ENCODE measurements at regions not wholly inside any gene's neighbourhood (a gene's known extent, or its start where the extent isn't known, plus 50 kb on each side); places are given as distances from the start of the nearest gene placed in this dataset.
A peak's percentile ranks its signal among the peaks of the same experiment; 100 is the strongest.
"Not testable (repeated sequence)": the region's sequence is repeated elsewhere in the genome, so short reads cannot be mapped to it uniquely, and the experiment has no call there.

DNA sequence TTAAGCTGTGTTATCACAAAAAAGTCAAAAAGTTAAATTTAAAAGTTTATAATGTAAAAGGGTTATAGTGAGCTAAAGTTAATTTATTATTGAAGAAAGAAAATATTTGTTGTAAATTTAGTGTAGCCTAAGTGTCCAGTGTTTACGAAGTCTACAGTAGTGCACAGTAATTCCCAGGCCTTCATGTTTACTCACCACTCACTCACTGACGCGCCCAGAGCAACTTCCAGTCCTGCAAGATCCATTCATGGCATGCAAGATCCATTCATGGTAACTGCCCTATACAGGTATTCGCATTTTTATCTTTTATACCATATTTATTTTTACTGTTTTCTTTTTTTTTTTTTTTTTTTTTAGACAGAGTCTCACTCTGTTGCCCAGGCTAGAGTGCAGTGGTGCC lies 69.5 kb downstream of the TPRA1 start:
- no peak for DNase-seq

DNA sequence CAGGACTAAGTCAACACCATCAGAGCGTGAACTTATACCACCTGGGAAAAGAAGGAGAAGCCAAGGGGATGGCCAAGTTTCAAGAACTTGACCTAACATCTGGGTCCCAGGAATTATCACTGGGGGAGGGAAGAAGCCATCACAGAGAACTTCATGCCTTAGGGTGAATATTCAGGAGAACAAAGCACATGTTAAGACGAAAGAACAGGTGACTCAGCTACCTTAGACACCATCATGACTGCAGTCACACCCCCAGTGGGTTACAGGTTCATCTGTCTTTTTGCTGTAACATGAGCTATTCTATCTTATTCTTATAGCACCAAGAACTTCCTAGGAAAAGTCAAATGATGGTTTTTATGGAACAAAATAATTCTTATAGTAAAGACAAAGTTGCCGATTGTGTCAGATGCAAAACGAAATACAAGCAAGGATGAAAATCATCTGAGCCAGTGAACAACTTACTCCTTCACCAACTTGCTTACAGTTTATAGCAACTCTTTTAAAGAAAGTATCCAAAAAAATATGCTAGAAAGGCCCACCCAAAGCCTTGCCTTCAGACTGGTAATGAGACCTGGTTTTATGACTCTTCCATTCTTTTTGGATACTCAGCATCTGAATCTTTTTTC lies 72.0 kb downstream of the TPRA1 start:
- DNase-seq: no peak

GRCh38 chr3:127512256-127512655 lies 78.3 kb downstream of the TPRA1 start:
- DNase-seq: no peak

DNA sequence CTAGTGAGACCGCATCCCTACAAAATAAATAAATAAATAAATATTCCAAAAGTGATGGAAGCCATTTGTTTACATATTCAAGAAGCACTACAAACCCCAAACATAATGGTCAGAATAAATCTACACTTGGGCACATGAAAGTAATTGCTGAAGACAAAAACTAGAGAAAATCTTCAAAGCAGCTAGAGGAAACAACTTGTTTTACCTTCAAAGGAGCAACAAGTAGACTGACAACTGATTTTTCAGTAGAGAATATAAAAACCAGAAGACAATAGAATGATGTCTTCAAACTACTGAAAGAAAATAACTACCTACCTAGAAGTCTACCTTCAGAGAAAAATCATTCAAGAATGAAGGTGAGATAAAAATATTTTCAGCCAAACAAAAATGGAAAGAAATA lies 89.4 kb downstream of the TPRA1 start:
- no peak for DNase-seq

- no peak for DNase-seq
Observed at GRCh38 chr3:127497676-127498075, 92.9 kb downstream of the TPRA1 start.

DNA sequence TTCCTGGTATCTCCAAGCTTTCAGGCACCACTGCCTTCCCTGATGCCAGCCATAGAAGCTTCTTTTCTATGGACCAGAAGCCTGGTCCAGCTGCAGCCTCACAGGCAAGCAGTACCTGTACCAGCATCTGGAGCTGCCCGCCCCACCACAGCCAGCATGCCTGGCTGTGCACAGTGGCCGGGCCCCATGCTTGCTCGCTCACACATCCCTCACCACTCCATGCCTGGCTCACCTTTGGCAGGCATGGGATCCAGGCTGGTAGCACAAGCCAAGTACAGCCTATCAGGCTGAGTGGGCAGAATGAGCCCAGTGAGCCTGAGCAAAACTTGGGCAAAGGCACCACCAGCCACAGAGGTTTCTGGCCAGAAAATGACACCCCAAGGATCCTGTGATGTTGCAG lies 93.4 kb downstream of the TPRA1 start:
- DNase-seq: no peak

GRCh38 chr3:127495821-127496655 lies 94.5 kb downstream of the TPRA1 start:
- DNase-seq: no peak

GRCh38 chr3:127493924-127494646 lies 96.4 kb downstream of the TPRA1 start:
- no peak for DNase-seq

- no peak for DNase-seq
Observed at GRCh38 chr3:127492426-127492825, 98.1 kb downstream of the TPRA1 start.

- DNase-seq: no peak
Observed at GRCh38 chr3:127491909-127492308, 98.6 kb downstream of the TPRA1 start.

DNA sequence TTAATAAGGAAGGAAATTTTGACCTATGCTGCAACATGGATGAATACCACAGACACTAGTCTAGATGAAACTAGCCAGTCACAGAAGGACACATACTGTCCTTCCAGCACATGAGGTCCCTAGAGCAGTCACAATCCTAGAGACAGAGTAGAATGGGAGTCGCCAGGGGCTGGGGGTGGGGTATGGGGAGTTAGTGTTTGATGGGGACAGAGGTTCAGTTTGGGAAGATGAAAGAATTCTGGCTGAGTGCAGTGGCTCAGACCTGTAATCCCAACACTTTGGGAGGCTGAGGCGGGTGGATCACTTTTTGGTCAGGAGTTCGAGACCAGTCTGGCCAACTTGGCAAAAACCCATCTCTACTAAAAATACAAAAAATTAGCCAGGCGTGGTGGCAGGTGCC lies 99.2 kb downstream of the TPRA1 start:
- DNase-seq: no peak

- DNase-seq: not testable (repeated sequence)
Observed at GRCh38 chr3:127491024-127491305, 99.6 kb downstream of the TPRA1 start.

GRCh38 chr3:127490271-127491023 lies 100.1 kb downstream of the TPRA1 start:
- DNase-seq: no peak

DNA sequence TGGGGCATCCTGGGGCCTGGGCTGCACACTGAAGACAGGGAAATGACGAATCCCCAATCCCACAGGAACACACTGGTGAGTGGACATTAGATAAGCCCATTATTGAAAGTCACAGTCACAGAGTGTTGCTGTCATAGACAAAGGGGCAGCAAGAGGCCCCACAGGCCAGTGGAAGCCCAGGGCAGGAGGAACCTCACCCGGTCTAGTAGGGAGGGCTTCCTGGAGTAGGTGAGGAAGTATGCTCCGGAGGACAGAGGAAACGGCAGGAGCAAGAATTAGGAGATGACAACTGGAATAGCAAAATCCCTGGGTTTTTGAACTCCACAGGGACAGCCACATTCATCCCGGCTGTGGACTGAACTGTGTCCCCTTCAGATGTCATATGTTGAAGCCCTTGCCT lies 101.2 kb downstream of the TPRA1 start:
- no peak for DNase-seq

DNA sequence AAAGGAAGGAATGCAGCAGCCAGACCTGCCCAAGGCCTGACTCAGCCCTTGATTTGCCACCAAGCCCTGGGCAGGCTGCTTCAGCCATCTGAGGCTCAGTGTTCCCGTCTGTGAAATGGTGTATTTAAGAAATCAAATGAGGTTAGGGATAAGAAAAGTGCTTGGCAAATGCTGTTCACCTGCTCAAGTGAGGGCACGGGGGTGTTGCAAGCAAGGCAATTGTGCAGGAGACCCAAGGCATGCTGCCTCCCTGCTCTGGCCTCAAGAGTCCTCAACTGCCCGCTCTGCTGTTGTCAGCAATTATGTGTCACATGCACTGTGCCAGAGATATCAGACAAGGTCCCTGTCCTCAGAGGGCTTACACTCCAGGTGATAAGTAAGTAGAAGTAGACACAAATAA lies 101.8 kb downstream of the TPRA1 start:
- DNase-seq: no peak

GRCh38 chr3:127488141-127488672 lies 102.3 kb downstream of the TPRA1 start:
- DNase-seq: no peak

DNA sequence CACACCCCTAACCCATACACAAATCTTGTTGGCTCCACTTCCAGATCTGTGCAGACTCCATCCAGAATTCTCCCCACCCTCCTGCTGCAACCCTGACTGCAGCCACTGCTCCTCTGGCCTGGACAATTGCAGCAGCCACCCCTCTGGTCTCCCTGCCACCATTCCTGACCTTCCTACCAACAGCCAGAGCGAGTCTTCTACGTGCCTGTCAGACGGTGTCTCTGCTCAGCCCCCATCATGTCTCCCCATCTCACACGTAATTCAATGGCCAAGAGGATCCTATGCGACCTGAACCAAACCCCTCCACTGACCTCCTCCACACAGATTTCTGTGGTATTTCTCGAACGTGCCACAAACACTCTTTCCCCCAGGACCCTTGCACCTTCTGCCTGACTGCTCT lies 103.3 kb downstream of the TPRA1 start:
- DNase-seq: no peak

- no peak for DNase-seq
Observed at GRCh38 chr3:127486321-127486944, 104.1 kb downstream of the TPRA1 start.

DNA sequence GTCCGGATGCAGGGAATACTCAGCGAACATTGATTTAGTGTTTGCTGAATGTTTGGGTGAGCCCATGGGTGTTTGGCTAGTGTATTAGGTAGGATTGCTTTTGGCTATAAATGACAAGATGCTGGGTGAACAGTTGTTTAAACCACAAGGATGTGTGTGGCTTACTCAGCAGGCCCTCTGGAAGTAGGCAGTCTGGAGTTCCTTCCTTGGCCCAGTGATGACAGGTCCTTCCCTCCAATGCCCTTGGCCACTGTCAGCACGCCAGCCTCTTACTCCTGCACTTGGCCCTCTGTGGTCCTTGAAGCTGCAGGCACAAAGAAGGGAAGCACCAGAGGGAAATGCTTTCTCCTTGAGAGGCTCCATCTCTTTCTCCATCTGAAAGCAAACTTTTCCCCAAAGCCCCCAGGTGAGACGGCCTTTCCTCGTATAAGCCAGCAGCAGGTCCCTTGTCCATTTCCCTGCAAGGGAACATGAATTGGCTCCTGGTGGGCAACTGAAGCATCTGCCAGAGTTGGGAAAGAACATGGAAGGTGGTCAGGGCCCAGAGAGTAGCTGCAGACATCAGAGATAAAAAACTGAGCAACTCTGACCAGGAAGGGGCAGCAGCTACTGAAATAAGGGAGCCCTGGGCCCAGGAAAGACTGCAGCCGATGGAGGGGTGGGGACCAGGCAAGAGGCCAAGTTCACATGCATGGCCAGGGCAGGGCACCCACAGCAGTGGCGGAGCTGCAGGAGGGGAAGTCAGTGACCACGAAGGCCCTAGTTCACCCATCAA lies 105.0 kb downstream of the TPRA1 start:
- DNase-seq: peak; percentile 12

DNA sequence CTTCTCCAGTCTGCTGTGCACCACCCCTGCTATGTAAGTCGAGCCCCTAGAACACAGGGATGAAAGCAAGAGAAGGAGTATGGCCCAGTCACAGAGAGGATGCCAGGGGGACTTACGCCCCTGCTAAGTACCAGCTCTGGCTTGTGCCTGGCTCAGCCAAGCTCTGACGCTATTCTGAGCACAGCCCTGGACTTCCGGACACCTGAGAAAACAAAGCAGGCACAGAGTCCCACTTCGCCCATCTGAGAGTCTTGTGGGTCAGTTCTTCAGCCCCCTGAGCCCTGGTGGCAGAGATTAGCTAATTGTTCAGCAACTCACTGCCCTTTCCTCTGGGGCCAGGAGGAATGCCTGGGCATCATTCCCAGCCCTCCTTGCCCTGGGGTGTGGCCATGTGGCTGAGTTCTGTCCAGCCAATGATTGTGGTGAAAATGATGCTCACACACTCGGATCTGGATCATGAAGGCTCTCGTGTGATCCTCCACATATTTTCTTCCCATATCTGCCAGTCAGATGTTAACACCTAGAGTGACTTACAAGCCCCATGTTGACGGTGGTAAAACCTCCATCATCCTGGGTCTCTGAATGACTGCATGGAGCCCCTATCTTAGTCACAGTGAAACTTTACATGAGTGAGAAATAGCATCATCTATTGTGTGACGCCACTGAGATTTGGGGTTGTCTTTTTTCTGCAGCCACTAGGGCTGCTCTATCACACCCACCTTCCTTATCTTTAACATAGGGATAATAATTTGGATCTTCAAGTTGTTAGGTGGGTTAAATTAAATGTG lies 105.7 kb downstream of the TPRA1 start:
- peak; percentile 6 for DNase-seq
